Ishikawa (cell line): ENCODE measurements at regions not wholly inside any gene's neighbourhood (a gene's known extent, or its start where the extent isn't known, plus 50 kb on each side); places are given as distances from the start of the nearest gene placed in this dataset.

Experiments
- EP300 ChIP-seq: IDR thresholded peaks from 2 replicates; pipeline ENCODE4 v1.6.1; 2012; ENCODE audit warnings: borderline replicate concordance
- MAX ChIP-seq: IDR thresholded peaks from 2 replicates; pipeline ENCODE4 v1.6.1; 2012
- RAD21 ChIP-seq: IDR thresholded peaks from 2 replicates; pipeline ENCODE4 v1.6.1; 2012; ENCODE audit warnings: low read depth
- REST ChIP-seq: IDR thresholded peaks from 2 replicates; pipeline ENCODE4 v1.6.1; 2012; ENCODE audit warnings: low read depth, mild to moderate bottlenecking
- TAF1 ChIP-seq: IDR thresholded peaks from 2 replicates; pipeline ENCODE4 v1.6.1; 2012; ENCODE audit warnings: low read depth, mild to moderate bottlenecking
- YY1 ChIP-seq: IDR thresholded peaks from 2 replicates; pipeline ENCODE4 v1.6.1; 2012; ENCODE audit warnings: low read depth

DNA sequence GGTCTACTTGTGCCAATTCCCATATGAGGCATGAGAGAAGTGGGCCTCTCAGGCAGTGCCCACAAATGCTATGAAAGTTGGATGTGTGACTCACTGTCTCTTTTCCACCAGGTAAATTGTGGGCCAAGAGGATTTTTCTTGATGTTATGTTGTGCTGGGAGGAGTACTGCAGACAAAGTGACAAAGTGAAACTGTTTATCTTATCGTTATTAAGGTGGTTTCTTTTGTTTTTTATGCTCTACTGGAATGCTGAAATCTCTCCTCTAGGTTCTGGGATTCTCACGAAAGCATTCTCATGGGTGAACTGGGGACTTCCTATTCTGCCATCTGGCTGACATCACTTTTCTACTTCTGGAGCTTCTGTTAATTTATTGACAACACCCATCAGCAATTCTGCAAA lies 919.6 kb upstream of the EPHA6 start:
- TF ChIP-seq EP300 (no peak), MAX (no peak), RAD21 (no peak), REST (no peak), YY1 (no peak), TAF1 (no peak)
